ENCODE measurements at regions not wholly inside any gene's neighbourhood (a gene's known extent, or its start where the extent isn't known, plus 50 kb on each side); places are given as distances from the start of the nearest gene placed in this dataset.

GRCh38 chr3:144151983-144152382, 180.4 kb downstream of the DIPK2A start:
- no peak for ATAC-seq (ENCODE audit: insufficient number of reproducible peaks, low FRiP score, low read depth)
- Histone ChIP-seq H3K4me1 (ENCODE audit: control insufficient read depth in 1 of 2, low read depth in 2 of 2) (peaks cover 0 to 9% of the 10 kb centered on the region in 2 donors), H3K36me3 (no peaks in the 10 kb centered on the region), H3K27ac (no peak overlapping the region), H3K27me3 (replicated peaks; ENCODE audit: insufficient read depth) (no peaks in the 10 kb centered on the region), H3K9me3 (no peaks in the 10 kb centered on the region), H3K4me3 (no peak overlapping the region)
- no peak for TF ChIP-seq CTCF (IDR thresholded peaks at IDR 0.05)
- no peak for DNase-seq (ENCODE audit: low spot score)

- Histone ChIP-seq H3K9me3 (no peaks in the 10 kb centered on the region), H3K27ac (no peak overlapping the region), H3K36me3 (no peaks in the 10 kb centered on the region), H3K4me3 (no peak overlapping the region), H3K4me1 (ENCODE audit: control insufficient read depth in 1 of 2, low read depth in 2 of 2) (peaks cover 8 to 26% of the 10 kb centered on the region in 2 donors), H3K27me3 (replicated peaks; ENCODE audit: insufficient read depth) (no peaks in the 10 kb centered on the region)
- ATAC-seq (ENCODE audit: insufficient number of reproducible peaks, low FRiP score, low read depth): no peak
- TF ChIP-seq CTCF (IDR thresholded peaks at IDR 0.05): no peak
- DNase-seq (ENCODE audit: low spot score): no peak
Observed at GRCh38 chr3:144160627-144161026, 189.0 kb downstream of the DIPK2A start.

GRCh38 chr3:144162042-144162441, 190.4 kb downstream of the DIPK2A start:
- H3K4me3 ChIP-seq: no peak overlapping the region
- no peaks in the 10 kb centered on the region for H3K27me3 ChIP-seq (replicated peaks; ENCODE audit: insufficient read depth)
- DNase-seq (ENCODE audit: low spot score): no peak
- no peak for TF ChIP-seq CTCF (IDR thresholded peaks at IDR 0.05)
- H3K36me3 ChIP-seq: no peaks in the 10 kb centered on the region
- peak overlapping the region; percentile 5 to 7 for H3K27ac ChIP-seq
- ATAC-seq (ENCODE audit: insufficient number of reproducible peaks, low FRiP score, low read depth): no peak
- H3K4me1 ChIP-seq (ENCODE audit: control insufficient read depth in 1 of 2, low read depth in 2 of 2): peaks cover 8 to 26% of the 10 kb centered on the region in 2 donors
- H3K9me3 ChIP-seq: no peaks in the 10 kb centered on the region

- no peaks in the 10 kb centered on the region for H3K9me3 ChIP-seq
- TF ChIP-seq CTCF (IDR thresholded peaks at IDR 0.05): no peak
- no peak overlapping the region for H3K27ac ChIP-seq
- no peaks in the 10 kb centered on the region for H3K27me3 ChIP-seq (replicated peaks; ENCODE audit: insufficient read depth)
- H3K4me1 ChIP-seq (ENCODE audit: control insufficient read depth in 1 of 2, low read depth in 2 of 2): peaks cover 8 to 26% of the 10 kb centered on the region in 2 donors
- H3K4me3 ChIP-seq: no peak overlapping the region
- no peak for ATAC-seq (ENCODE audit: insufficient number of reproducible peaks, low FRiP score, low read depth)
- DNase-seq (ENCODE audit: low spot score): no peak
- H3K36me3 ChIP-seq: no peaks in the 10 kb centered on the region
Observed at GRCh38 chr3:144164352-144164751, 192.7 kb downstream of the DIPK2A start.

GRCh38 chr3:144165482-144165881, 193.9 kb downstream of the DIPK2A start:
- DNase-seq (ENCODE audit: low spot score) (no peak), ATAC-seq (ENCODE audit: insufficient number of reproducible peaks, low FRiP score, low read depth) (no peak)
- no peak for TF ChIP-seq CTCF (IDR thresholded peaks at IDR 0.05)
- Histone ChIP-seq H3K9me3 (no peaks in the 10 kb centered on the region), H3K27ac (no peak overlapping the region), H3K4me3 (no peak overlapping the region), H3K36me3 (no peaks in the 10 kb centered on the region), H3K27me3 (replicated peaks; ENCODE audit: insufficient read depth) (no peaks in the 10 kb centered on the region), H3K4me1 (ENCODE audit: control insufficient read depth in 1 of 2, low read depth in 2 of 2) (peaks cover 8 to 26% of the 10 kb centered on the region in 2 donors)
